Trophoblast cell (in vitro differentiated cells and primary cell): ENCODE measurements at regions not wholly inside any gene's neighbourhood (a gene's known extent, or its start where the extent isn't known, plus 50 kb on each side); places are given as distances from the start of the nearest gene placed in this dataset.

ENCODE experiments used
- DNase-seq, 2 donors: peaks; one replicate each; pipeline ENCODE4 v3.0.0-alpha.2; 2016
- H2AFZ ChIP-seq: 2 replicates; pipeline ENCODE4 v1.6.1; 2013; ENCODE audit warnings: low read length, moderate library complexity, mild to moderate bottlenecking; ENCODE audit not compliant: insufficient read depth, poor library complexity
- H2AK5ac ChIP-seq: 2 replicates; pipeline ENCODE4 v1.6.1; 2013; ENCODE audit warnings: mild to moderate bottlenecking, low read length
- H2BK120ac ChIP-seq: 2 replicates; pipeline ENCODE4 v1.6.1; 2013; ENCODE audit warnings: low read length, mild to moderate bottlenecking, moderate library complexity; ENCODE audit not compliant: insufficient read depth, poor library complexity
- H2BK12ac ChIP-seq: 2 replicates; pipeline ENCODE4 v1.6.1; 2013; ENCODE audit warnings: mild to moderate bottlenecking, low read length, moderate library complexity
- H2BK5ac ChIP-seq: 2 replicates; pipeline ENCODE4 v1.6.1; 2013; ENCODE audit warnings: low read length, low read depth, moderate library complexity, mild to moderate bottlenecking; ENCODE audit not compliant: poor library complexity
- H3K14ac ChIP-seq: 2 replicates; pipeline ENCODE4 v1.6.1; 2013; ENCODE audit warnings: mild to moderate bottlenecking, low read length
- H3K18ac ChIP-seq: 2 replicates; pipeline ENCODE4 v1.6.1; 2013; ENCODE audit warnings: mild to moderate bottlenecking, low read length
- H3K23ac ChIP-seq: 2 replicates; pipeline ENCODE4 v1.6.1; 2013; ENCODE audit warnings: low read length
- H3K27ac ChIP-seq: 2 replicates; pipeline ENCODE4 v1.5.1; 2013; ENCODE audit warnings: low read depth, mild to moderate bottlenecking, inconsistent platforms, low read length, moderate library complexity
- H3K27me3 ChIP-seq: 2 replicates; pipeline ENCODE4 v1.6.1; 2013; ENCODE audit warnings: inconsistent platforms, mild to moderate bottlenecking, low read length, moderate library complexity; ENCODE audit not compliant: insufficient read depth
- H3K36me3 ChIP-seq, 2 experiments: 1 replicate in 1 of 2; 2 replicates in 1 of 2; pipeline ENCODE4 v1.6.1; 2013; ENCODE audit warnings: low read length in 2 of 2, mild to moderate bottlenecking in 2 of 2, moderate library complexity in 1 of 2; ENCODE audit not compliant: insufficient read depth in 2 of 2, control insufficient read depth in 1 of 2
- H3K4ac ChIP-seq: 2 replicates; pipeline ENCODE4 v1.6.1; 2013; ENCODE audit warnings: low read depth, mild to moderate bottlenecking, low read length, moderate library complexity
- H3K4me1 ChIP-seq, 2 experiments: 1 replicate in 1 of 2; 2 replicates in 1 of 2; pipeline ENCODE4 v1.6.1; 2013; ENCODE audit warnings: low read length in 2 of 2, mild to moderate bottlenecking in 2 of 2, moderate library complexity in 1 of 2; ENCODE audit not compliant: insufficient read depth in 2 of 2, control insufficient read depth in 1 of 2
- H3K4me2 ChIP-seq: 2 replicates; pipeline ENCODE4 v1.6.1; 2013; ENCODE audit warnings: inconsistent platforms, mild to moderate bottlenecking, low read length, moderate library complexity
- H3K4me3 ChIP-seq: 2 replicates; pipeline ENCODE4 v1.5.1; 2013; ENCODE audit warnings: mild to moderate bottlenecking, low read depth, low read length, inconsistent platforms
- H3K79me1 ChIP-seq: one replicate; pipeline ENCODE4 v1.6.1; 2013; ENCODE audit warnings: low read length
- H3K79me2 ChIP-seq: 2 replicates; pipeline ENCODE4 v1.6.1; 2013; ENCODE audit warnings: low read length, mild to moderate bottlenecking; ENCODE audit not compliant: control insufficient read depth, insufficient read depth, poor library complexity
- H3K9ac ChIP-seq: 2 replicates; pipeline ENCODE4 v1.6.1; 2013; ENCODE audit warnings: mild to moderate bottlenecking, low read length
- H3K9me3 ChIP-seq: 2 replicates; pipeline ENCODE4 v1.6.1; 2013; ENCODE audit warnings: low read depth, mild to moderate bottlenecking, control low read depth, inconsistent platforms, low read length; ENCODE audit not compliant: insufficient read depth
- H4K12ac ChIP-seq: 2 replicates; pipeline ENCODE4 v1.6.1; 2013; ENCODE audit warnings: low read depth, mild to moderate bottlenecking, low read length, moderate library complexity
- H4K8ac ChIP-seq: 2 replicates; pipeline ENCODE4 v1.6.1; 2013; ENCODE audit warnings: low read depth, mild to moderate bottlenecking, low read length, moderate library complexity
- H4K91ac ChIP-seq: one replicate; pipeline ENCODE4 v1.6.1; 2013; ENCODE audit warnings: low read depth, mild to moderate bottlenecking, low read length, moderate library complexity
- WGBS: extraction: QIAGEN DNeasy Blood & Tissue Kit; methylation state at CpG from one replicate; pipeline ENCODE4 v1.1.7; 2013; ENCODE audit warnings: missing lambda C conversion rate; ENCODE audit not compliant: insufficient read length, insufficient coverage; ENCODE audit errors: extremely low coverage; 5-methylcytosine and 5-hydroxymethylcytosine counted together

DNA sequence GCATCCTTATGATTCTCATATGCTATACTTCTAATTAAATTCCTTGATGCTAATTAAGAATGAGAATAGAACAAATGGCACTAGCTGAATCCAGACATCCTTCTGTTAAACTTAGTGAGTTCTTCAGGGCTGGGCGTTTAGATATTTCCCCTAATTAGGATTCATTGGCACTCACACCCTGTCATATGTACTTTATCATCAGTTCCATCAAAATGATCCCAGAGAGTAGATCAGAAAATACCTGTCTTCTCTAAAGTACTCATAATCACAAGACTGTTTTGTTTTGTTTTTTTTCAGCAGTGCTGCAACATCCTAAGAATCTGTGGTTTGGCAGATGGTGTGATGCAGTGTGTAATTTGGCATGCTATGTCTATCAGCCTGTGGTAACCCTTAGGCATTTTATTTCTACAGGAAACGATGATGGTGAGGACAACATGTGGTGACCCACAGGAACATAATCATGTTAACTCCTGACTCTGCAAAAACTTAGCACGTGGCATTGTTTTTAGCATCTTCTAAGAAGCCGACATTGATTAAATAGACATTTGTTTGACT lies 2528.4 kb downstream of the ARAP2 start:
- Histone ChIP-seq H3K4ac (no peak overlapping the region), H3K23ac (no peak overlapping the region)
- WGBS, result no CpG with 5 or more reads among the region's 4 CpGs

DNA sequence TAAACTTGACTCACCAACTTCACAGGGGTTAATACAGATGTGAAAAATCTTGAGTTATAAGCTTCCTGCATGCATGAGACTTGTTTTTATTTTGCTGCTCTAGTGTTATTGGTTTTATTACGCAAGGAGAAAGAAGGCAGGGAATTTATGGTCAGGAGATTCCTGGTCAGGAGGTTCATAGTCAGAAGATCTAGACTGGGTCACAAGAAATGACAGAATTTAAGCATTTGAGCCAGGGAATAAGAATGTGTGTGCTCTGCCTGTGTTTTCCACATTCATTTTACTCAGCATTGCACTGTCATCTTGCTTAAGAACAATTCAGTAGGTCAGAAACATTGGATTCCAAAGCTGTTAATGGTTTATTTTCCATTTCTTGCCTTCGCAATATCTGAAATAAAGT lies 2522.1 kb downstream of the ARAP2 start:
- Histone ChIP-seq H3K4me2 (no peak overlapping the region), H3K4ac (no peak overlapping the region), H3K9me3 (no peaks in the 10 kb centered on the region), H3K4me1 (peaks cover 0 to 2% of the 10 kb centered on the region in 2 experiments), H4K12ac (no peak overlapping the region), H3K14ac (no peak overlapping the region), H3K79me2 (no peaks in the 10 kb centered on the region), H3K27me3 (no peaks in the 10 kb centered on the region), H4K91ac (no peak overlapping the region), H4K8ac (no peak overlapping the region), H3K27ac (no peak overlapping the region), H2AFZ (no peak overlapping the region), H3K36me3 (no peaks in the 10 kb centered on the region), H2AK5ac (no peak overlapping the region), H3K9ac (no peak overlapping the region), H2BK12ac (no peak overlapping the region), H2BK120ac (no peak overlapping the region), H2BK5ac (no peak overlapping the region), H3K23ac (no peak overlapping the region), H3K4me3 (no peak overlapping the region), H3K18ac (no peak overlapping the region), H3K79me1 (no peaks in the 10 kb centered on the region)
- peak in 1 of 2 donors; percentile 13 for DNase-seq
- no CpG with 5 or more reads among the region's 2 CpGs for WGBS

More for the DNA sequence above, 2528.4 kb downstream of the ARAP2 start:
- H3K79me1 ChIP-seq, result no peaks in the 10 kb centered on the region
- peaks cover 0 to 1% of the 10 kb centered on the region in 2 experiments for H3K36me3 ChIP-seq
- no peak overlapping the region for H4K12ac ChIP-seq
- H3K9me3 ChIP-seq, result no peaks in the 10 kb centered on the region
- no peak overlapping the region for H3K27ac ChIP-seq
- no peak overlapping the region for H2BK5ac ChIP-seq
- H3K79me2 ChIP-seq, result no peaks in the 10 kb centered on the region
- no peak overlapping the region for H3K4me2 ChIP-seq
- H3K4me1 ChIP-seq, result no peaks in the 10 kb centered on the region
- no peaks in the 10 kb centered on the region for H3K27me3 ChIP-seq
- no peak overlapping the region for H3K14ac ChIP-seq
- H2BK120ac ChIP-seq, result no peak overlapping the region
- H3K18ac ChIP-seq, result no peak overlapping the region
- H3K9ac ChIP-seq, result no peak overlapping the region
- H3K4me3 ChIP-seq, result no peak overlapping the region
- no peak for DNase-seq
- H2AK5ac ChIP-seq, result no peak overlapping the region
- no peak overlapping the region for H2BK12ac ChIP-seq
- no peak overlapping the region for H4K91ac ChIP-seq
- no peak overlapping the region for H4K8ac ChIP-seq
- H2AFZ ChIP-seq, result no peak overlapping the region

DNA sequence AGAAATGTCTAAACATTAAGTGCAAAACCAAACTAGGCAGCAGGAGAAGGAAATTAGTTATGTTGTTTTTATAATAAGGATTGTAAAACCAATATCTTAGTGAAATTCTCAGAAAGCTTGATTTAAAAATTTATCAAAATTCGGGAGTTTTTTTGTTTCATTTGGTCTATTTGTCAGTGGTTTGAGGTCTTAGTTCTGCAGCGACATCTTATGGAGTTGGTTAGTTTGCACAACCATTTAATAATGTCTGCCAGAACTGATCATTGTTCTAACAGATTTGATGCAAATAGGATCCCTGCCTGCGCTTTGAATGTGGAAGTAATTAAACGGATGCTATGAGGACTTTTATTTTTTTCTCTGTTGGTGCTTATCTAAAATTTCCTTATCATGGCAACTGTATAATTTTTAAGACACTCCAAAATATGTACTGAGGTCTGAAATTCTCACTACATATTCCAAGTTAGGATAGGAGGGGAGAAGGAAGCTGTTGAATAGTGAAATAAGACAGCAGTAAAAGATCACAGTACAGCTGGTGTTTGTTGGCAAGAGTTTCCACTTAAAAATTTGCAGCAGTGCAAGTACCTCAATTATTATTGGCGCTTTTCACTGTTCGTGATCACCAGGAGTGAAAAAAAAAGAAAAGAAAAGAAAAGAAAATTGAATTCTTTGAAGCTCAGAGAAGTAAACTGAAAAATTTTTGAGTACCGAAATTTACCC lies 2521.4 kb downstream of the ARAP2 start:
- Histone ChIP-seq H3K4me1 (peaks cover 0 to 2% of the 10 kb centered on the region in 2 experiments), H3K4ac (no peak overlapping the region), H3K14ac (no peak overlapping the region), H4K8ac (no peak overlapping the region), H3K27me3 (no peaks in the 10 kb centered on the region), H3K27ac (no peak overlapping the region), H4K91ac (no peak overlapping the region), H2BK12ac (no peak overlapping the region), H3K79me1 (no peaks in the 10 kb centered on the region), H2BK120ac (no peak overlapping the region), H3K4me2 (no peak overlapping the region), H3K4me3 (no peak overlapping the region), H3K9me3 (no peaks in the 10 kb centered on the region), H3K18ac (no peak overlapping the region), H2AFZ (no peak overlapping the region), H3K23ac (no peak overlapping the region), H3K9ac (no peak overlapping the region), H3K36me3 (no peaks in the 10 kb centered on the region), H4K12ac (no peak overlapping the region), H3K79me2 (no peaks in the 10 kb centered on the region), H2AK5ac (no peak overlapping the region), H2BK5ac (no peak overlapping the region)
- DNase-seq, result no peak
- WGBS, result no CpG with 5 or more reads among the region's 7 CpGs

DNA sequence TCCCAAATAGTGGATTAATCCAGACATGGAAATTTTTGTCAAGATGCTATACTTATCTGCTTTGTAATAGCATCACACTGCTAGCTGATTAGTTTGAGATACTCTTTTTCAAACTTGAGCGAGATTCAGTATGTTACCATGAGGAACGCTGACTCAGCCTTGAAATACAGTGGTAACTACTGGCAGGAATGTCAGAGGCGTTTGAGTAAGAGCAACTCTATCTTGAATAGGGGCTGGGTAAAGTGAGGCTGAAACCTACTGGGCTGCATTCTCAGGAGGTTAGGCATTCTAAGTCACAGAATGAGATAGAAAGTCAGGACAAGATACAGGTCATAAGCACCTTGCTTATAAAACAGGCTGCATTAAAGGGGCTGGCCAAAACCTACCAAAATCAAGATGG lies 2519.6 kb downstream of the ARAP2 start:
- Histone ChIP-seq H4K91ac (no peak overlapping the region), H3K18ac (no peak overlapping the region), H3K4me2 (no peak overlapping the region), H3K9me3 (no peaks in the 10 kb centered on the region), H3K27ac (no peak overlapping the region), H2AK5ac (no peak overlapping the region), H3K79me1 (no peaks in the 10 kb centered on the region), H3K36me3 (no peaks in the 10 kb centered on the region), H4K12ac (no peak overlapping the region), H3K4me3 (no peak overlapping the region), H2BK12ac (no peak overlapping the region), H3K27me3 (no peaks in the 10 kb centered on the region), H3K79me2 (no peaks in the 10 kb centered on the region), H2AFZ (no peak overlapping the region), H3K14ac (no peak overlapping the region), H4K8ac (no peak overlapping the region), H2BK5ac (no peak overlapping the region), H3K4me1 (peaks cover 0 to 2% of the 10 kb centered on the region in 2 experiments), H2BK120ac (no peak overlapping the region), H3K23ac (no peak overlapping the region), H3K4ac (no peak overlapping the region), H3K9ac (no peak overlapping the region)
- peak; percentile 51 to 81 for DNase-seq
- WGBS, result no CpG with 5 or more reads among the region's 3 CpGs
